Heart right ventricle (tissue), 16 donors: ENCODE measurements at regions not wholly inside any gene's neighbourhood (a gene's known extent, or its start where the extent isn't known, plus 50 kb on each side); places are given as distances from the start of the nearest gene placed in this dataset.

Experiments
- ATAC-seq, 8 donors: fragments of 200-7000 bp; cut with Tn5 transposase; one replicate each; pipeline ENCODE4 v1.9.1; 2020; ENCODE audit warnings: mild to moderate bottlenecking in 8 of 8, moderate library complexity in 8 of 8, moderate number of reproducible peaks in 1 of 8
- DNase-seq, 2 donors: peaks; one replicate each; pipeline ENCODE4 v3.0.0-alpha.2; 2020
- H3K27ac ChIP-seq, 10 donors: fragments of 200-600 bp; sonication (generic) in 2 of 10; one replicate each; pipeline versions ENCODE4 v1.5.0 to v1.8.0; 2020 to 2022; ENCODE audit warnings: mild to moderate bottlenecking in 3 of 10
- H3K27me3 ChIP-seq, 7 donors: fragments of 200-600 bp; one replicate each; pipeline ENCODE4 v1.8.0; 2021 to 2022; ENCODE audit warnings: mild to moderate bottlenecking in 2 of 7
- H3K36me3 ChIP-seq, 9 donors: fragments of 200-600 bp; sonication (generic) in 1 of 9; one replicate each; pipeline versions ENCODE4 v1.5.0 to v1.8.0; 2020 to 2022; ENCODE audit warnings: mild to moderate bottlenecking in 2 of 9
- H3K4me1 ChIP-seq, 9 donors: fragments of 200-600 bp; sonication (generic) in 1 of 9; one replicate each; pipeline versions ENCODE4 v1.5.0 to v1.8.0; 2020 to 2022; ENCODE audit warnings: mild to moderate bottlenecking in 4 of 9
- H3K4me3 ChIP-seq, 10 donors: fragments of 200-600 bp; sonication (generic) in 2 of 10; one replicate each; pipeline versions ENCODE4 v1.5.0 to v1.8.0; 2020 to 2022; ENCODE audit warnings: mild to moderate bottlenecking in 7 of 10, moderate library complexity in 2 of 10
- H3K9me3 ChIP-seq, 11 donors: fragments of 200-600 bp in 10 of 11; sonication (generic) in 2 of 11; one replicate each; pipeline versions ENCODE4 v1.5.0 to v1.8.0; 2013 to 2022; ENCODE audit warnings: mild to moderate bottlenecking in 2 of 11, control low read depth in 1 of 11, moderate library complexity in 1 of 11
- CTCF ChIP-seq, 9 donors: fragments of 200-600 bp; sonication (generic) in 2 of 9; IDR thresholded peaks; one replicate each; pipeline versions ENCODE4 v1.5.0 to v1.8.0; 2021 to 2022; ENCODE audit warnings: antibody characterized with exemption in 9 of 9, mild to moderate bottlenecking in 5 of 9, moderate library complexity in 1 of 9
- WGBS, 2 donors: extraction: QIAGEN DNeasy Blood & Tissue Kit; methylation state at CpG; one replicate each; pipeline ENCODE4 v1.1.7; 2013; ENCODE audit warnings: inconsistent platforms in 1 of 2; 5-methylcytosine and 5-hydroxymethylcytosine counted together
- intact Hi-C, 10 donors: fragments of 100-400 bp; cut with DNase I; formaldehyde crosslinking; loops; one replicate each; pipeline versions ENCODE4 v1.11.1 to v1.14.2; 2022
- donor health status: Arrhythmogenic right ventricular cardiomyopathy.
- donor health status: ischemic (EF 13 %, LVEDD 7.1; RV severe dilation, severe dysfunction).
- donor health status: healthy with polysubstance abuse.
- donor health status: DM: no; HTN: yes; CAD: no.
- donor health status: DM: no; HTN: no; CAD: no.
- donor health status: ischemic (EF 25% LVEDD 6.9; RV normal size, moderate dysfunction).
- donor health status: ischemic (EF 25% LVEDD 5.7; RV mildly dilated, moderate dysfunction).
- donor health status: healthy.
- donor health status: DM: yes; HTN: yes; CAD: no.
- donor health status: Ischemic cardiomyopathy.
- donor health status: ischemic (EF 35%, LVEDD 5.7; RV mildly dilated, moderate dysfunction).
- donor health status: nonischemic (EF 11% LVEDD 7.7; RV severe dilation, severe dysfunction).
- donor health status: DM: yes; HTN: yes; CAD: no.
- donor health status: PGD.
- donor health status: ischemic (EF 29% LVEDD 5.4; RV normal size, mild dysfunction).
- donor health status: nonischemic (EF 23%, LVEDD 6.1; RV moderate dilation, normal function).

GRCh38 chr4:121551271-121551670, 145.5 kb downstream of the ANXA5 start:
- no peak for TF ChIP-seq CTCF (IDR thresholded peaks at IDR 0.05)
- no peaks in the 10 kb centered on the region for H3K36me3 ChIP-seq
- H3K4me3 ChIP-seq: no peak overlapping the region
- peaks cover 0 to 37% (median 13%) of the 10 kb centered on the region in 9 donors for H3K4me1 ChIP-seq
- H3K27me3 ChIP-seq: no peaks in the 10 kb centered on the region
- 97 to 98% methylated on average over 1 of the region's 1 CpG for WGBS, 2 donors
- H3K9me3 ChIP-seq: peaks cover 0 to 10% (median 0%) of the 10 kb centered on the region in 11 donors
- ATAC-seq (no peak), DNase-seq (no peak)
- peak overlapping the region in 3 of 10 donors; percentile 6 to 27 (median 17) for H3K27ac ChIP-seq
- intact Hi-C loops: no loop called here

- no peak for TF ChIP-seq CTCF (IDR thresholded peaks at IDR 0.05)
- Histone ChIP-seq H3K27ac (no peak overlapping the region), H3K4me3 (no peak overlapping the region), H3K4me1 (no peaks in the 10 kb centered on the region), H3K36me3 (no peaks in the 10 kb centered on the region), H3K27me3 (no peaks in the 10 kb centered on the region), H3K9me3 (peaks cover 0 to 18% (median 0%) of the 10 kb centered on the region in 11 donors)
- no peak for ATAC-seq
- no peak for DNase-seq
- intact Hi-C loops: no loop called here
- 34 to 61% methylated on average over 2 of the region's 2 CpGs for WGBS, 2 donors
These were observed 155.1 kb downstream of the ANXA5 start for GRCh38 chr4:121541696-121542095.

GRCh38 chr4:121535351-121535750, 154.5 kb upstream of the QRFPR start:
- no peak for TF ChIP-seq CTCF (IDR thresholded peaks at IDR 0.05)
- intact Hi-C loops: no loop called here
- no peaks in the 10 kb centered on the region for H3K9me3 ChIP-seq
- no peak overlapping the region for H3K27ac ChIP-seq
- H3K27me3 ChIP-seq: no peaks in the 10 kb centered on the region
- H3K4me3 ChIP-seq: no peak overlapping the region
- ATAC-seq (no peak), DNase-seq (no peak)
- H3K36me3 ChIP-seq: no peaks in the 10 kb centered on the region
- H3K4me1 ChIP-seq: no peaks in the 10 kb centered on the region

- Histone ChIP-seq H3K27ac (peak overlapping the region in 2 of 10 donors; percentile 15 to 42), H3K36me3 (no peaks in the 10 kb centered on the region), H3K27me3 (no peaks in the 10 kb centered on the region), H3K4me1 (no peaks in the 10 kb centered on the region), H3K9me3 (no peaks in the 10 kb centered on the region), H3K4me3 (no peak overlapping the region)
- WGBS, 2 donors: 75 to 81% methylated on average over 2 of the region's 2 CpGs
- DNase-seq (no peak), ATAC-seq (peak in 4 of 8 donors; percentile 35 to 62 (median 45))
- no peak for TF ChIP-seq CTCF (IDR thresholded peaks at IDR 0.05)
- intact Hi-C loops: no loop called here
These were observed 153.4 kb upstream of the QRFPR start for GRCh38 chr4:121534187-121534586.
